Activated CD8-positive, alpha-beta memory T cell treated with anti-CD3 and anti-CD28 coated beads for 1 hour (primary cell): ENCODE measurements at regions not wholly inside any gene's neighbourhood (a gene's known extent, or its start where the extent isn't known, plus 50 kb on each side); places are given as distances from the start of the nearest gene placed in this dataset.
"Not testable (repeated sequence)": the region's sequence is repeated elsewhere in the genome, so short reads cannot be mapped to it uniquely, and the experiment has no call there.

Experiments
- DNase-seq, 2 donors: peaks; one replicate each; pipeline ENCODE4 v3.0.0-alpha.2; 2020; ENCODE audit warnings: low read depth in 1 of 2; ENCODE audit errors: extremely low read depth in 1 of 2

- no peak for DNase-seq
These were observed 1097.8 kb upstream of the CDH18 start for GRCh38 chr5:21085791-21086190.

DNA sequence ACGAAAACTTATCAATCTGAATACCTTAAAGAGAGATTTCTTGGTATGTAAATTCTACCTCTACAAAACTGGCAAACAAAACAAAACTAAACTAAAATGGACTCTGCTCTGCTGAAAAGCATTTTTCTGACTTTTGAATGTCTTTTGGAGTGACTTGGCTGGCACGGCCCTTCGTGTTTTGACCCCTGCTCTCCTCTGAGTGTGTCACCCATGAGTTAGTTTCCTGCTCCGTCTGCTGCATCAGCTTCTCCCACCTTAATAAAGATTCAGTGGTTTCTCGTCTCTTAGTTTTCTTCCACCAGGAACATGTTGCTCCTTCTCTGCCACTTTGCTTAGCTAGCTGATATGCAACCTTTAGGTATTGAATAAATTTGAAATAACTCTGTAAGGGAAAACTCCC, 1084.0 kb upstream of the CDH18 start:
- DNase-seq, result no peak

GRCh38 chr5:21071421-21071820, 1083.4 kb upstream of the CDH18 start:
- no peak for DNase-seq

DNA sequence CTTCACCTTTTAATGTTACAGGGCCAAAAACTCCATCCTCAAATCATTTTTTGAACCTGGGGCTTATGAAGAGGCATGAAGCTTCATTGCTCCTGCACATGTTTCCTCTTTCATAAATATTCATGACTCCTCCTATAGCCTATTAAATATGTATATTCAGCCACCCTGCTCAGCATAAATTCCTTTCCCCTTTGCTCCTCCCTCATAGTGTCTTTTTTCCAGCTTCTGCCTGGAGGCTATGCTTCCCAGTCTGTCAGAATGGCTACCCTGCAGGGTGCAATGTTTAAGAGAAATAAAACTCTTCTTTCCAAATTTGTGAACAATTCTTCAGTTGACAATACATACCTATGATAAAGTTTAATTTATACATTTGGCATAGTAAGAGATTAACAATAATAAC, 1082.9 kb upstream of the CDH18 start:
- no peak for DNase-seq

DNA sequence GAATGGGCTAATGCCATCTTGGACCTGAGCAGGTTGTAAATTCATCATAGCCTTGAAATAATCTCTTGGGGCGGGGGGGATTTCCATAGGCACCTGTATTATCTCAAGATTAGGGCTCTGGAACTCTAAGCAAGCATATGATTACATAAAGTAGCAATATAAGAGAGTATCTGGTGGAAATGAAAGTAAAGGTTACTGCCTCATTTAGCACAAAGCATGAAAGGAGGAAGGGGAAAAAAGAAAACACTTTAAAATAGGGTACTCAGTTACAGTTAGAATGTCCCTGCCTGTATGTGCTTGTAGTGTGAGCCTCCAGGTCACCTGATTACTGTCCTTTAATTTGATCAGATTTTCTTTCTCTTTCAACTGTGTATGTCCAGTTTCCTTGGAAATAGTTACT, 1079.7 kb upstream of the CDH18 start:
- DNase-seq, result no peak

GRCh38 chr5:21063146-21063545, 1075.1 kb upstream of the CDH18 start:
- DNase-seq, result no peak

GRCh38 chr5:21058289-21058688, 1070.3 kb upstream of the CDH18 start:
- no peak for DNase-seq

GRCh38 chr5:21051945-21052344, 1063.9 kb upstream of the CDH18 start:
- no peak for DNase-seq

DNA sequence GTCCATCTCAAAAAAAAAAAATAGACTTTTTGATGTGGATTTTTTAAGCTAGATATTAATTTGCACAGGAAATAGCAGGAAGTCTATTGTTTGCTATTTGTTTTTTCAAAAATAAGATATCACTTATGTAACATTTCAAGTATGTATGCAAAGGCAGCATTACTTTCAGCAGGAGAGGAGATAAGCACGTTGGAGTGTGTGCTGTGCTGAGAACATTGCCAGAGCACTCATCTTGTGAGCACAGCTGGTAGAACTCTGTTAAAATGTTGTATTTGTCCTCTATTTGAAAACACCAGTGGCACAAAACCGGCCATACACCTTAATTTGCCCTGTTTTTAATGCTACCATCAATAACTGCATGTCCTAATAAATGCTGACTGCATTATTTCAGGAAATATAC, 1061.9 kb upstream of the CDH18 start:
- no peak for DNase-seq

DNA sequence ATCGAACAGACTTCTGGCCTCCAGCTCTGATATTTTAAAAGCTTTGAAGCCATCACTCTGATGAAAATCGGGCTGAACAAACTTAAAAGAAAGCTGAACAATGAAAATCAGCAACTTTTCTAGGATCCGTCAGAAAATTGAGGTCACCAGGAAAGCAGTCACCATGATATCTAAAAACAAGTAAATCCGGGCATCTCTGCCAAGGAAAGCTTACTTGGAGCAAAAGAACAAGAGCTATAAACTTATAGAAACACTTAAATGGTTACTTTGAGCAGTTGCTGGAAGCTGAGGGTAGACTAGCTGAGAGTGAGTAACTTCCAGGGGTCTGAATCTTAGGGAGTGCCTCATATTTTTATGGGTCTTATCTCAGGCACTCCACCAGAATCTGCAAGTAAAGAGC, 1043.0 kb upstream of the CDH18 start:
- no peak for DNase-seq

DNA sequence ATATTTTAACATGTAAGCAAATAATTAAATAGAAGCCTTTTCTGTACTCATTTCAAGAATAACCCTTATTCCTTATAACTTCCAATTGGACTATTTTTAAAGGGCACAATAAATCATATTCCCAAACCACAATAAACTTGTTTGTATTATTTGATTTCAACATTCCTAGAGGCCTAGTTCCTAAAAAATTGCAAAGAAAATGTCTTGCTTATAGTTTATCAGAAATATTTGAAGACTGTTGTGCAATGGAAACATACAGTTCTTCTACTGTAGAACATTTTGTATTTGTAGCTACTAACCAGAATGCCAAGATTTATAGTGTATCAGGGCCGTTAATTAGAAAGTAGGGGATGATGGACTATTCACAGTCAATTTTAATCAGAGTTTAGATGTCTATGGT, 1037.0 kb upstream of the CDH18 start:
- DNase-seq, result no peak

DNA sequence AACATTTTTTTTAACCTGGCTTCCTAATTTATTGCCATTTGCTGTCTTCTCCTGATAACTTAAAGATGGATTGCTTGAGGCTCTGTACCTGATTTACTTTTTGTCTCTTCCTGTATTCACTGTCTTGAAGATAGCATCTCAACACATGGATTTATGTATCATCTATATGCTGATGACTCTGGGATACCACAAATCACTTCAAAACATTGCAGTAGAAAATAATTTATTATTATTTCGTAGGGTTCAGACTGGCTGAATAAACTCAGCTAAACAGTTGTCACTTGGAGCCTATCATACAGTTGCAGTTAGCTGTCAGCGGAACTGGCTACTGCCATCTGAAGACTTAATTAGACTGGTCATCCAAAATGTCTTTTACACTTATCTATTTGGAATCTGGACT, 1025.2 kb upstream of the CDH18 start:
- no peak for DNase-seq

- DNase-seq, result no peak
These were observed 1019.8 kb upstream of the CDH18 start for GRCh38 chr5:21007781-21008180.

DNA sequence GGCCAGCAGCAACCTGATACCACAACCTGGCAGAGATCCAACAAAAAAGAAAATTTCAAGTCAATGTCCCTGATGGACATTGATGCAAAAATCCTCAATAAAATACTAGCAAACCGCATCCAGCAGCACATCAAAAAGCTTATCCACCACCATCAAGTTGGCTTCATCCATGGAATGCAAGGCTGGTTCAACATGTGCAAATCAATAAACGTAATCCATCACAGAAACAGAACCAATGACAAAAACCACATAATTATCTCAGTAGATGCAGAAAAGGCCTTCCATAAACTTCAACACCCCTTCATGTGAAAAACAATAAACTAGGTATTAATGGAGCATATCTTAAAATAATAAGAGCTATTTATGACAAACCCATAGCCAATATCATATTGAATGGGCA, 1000.9 kb upstream of the CDH18 start:
- DNase-seq, result not testable (repeated sequence)

DNA sequence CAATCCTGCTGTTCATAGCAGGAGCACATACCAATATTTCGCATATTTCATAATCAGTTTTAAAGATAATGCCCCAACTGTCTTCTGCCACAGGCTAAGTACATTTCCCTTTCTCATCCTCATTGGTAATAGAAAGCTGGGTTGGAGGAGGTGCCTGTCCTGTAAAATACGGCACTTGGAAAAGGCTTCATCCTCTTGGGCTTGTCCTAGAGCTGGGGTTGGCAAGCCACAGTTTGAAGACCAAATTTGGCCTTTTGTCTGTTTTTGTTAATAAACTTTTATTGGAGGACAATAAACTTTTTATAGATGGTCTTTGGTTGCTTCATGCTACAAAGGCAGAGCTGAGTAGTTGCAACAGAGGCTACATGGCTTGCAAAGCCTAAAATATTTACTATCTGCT, 997.8 kb upstream of the CDH18 start:
- DNase-seq, result no peak

GRCh38 chr5:20974426-20974825, 986.4 kb upstream of the CDH18 start:
- DNase-seq, result no peak

GRCh38 chr5:20972419-20972925, 984.5 kb upstream of the CDH18 start:
- DNase-seq, result no peak

DNA sequence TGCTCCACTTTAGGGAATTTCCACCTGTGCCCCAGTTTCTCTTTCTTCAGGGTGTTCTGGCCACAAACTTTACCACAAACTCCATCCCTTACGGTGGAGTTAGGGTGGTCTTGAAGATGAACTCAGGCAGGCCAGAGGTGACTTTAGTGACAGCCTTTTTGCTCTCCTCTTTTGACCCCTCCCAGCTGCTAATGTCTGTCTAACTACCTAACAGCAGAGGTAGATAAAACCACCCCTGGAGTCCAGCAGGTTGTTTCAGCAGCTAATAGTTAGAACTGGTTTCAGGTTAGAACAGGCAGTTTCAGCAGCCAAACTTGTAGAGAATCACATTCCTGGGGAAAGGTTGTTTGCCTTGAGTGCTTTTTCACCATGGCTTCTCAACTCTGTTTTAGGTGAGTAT, 971.3 kb upstream of the CDH18 start:
- no peak for DNase-seq

DNA sequence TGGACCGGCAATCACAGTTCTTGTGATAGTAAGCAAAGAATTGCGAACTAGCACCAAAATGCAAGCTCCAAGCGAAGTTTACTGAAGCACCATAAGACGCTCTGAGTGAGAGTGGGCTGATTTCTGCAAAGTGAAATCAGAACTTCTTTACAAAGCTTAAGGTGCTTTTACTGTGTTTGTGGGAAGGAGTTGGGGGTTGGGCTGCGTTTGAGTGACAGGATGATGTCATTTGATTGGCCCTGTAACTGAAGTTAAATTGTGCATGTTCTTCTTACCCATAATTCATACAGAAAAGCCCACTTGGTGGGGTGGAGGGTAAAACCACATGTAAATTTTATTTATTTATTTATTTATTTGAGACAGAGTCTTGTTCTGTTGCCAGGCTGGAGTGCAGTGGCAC, 970.6 kb upstream of the CDH18 start:
- DNase-seq, result no peak

GRCh38 chr5:20956134-20956533, 968.1 kb upstream of the CDH18 start:
- no peak for DNase-seq

DNA sequence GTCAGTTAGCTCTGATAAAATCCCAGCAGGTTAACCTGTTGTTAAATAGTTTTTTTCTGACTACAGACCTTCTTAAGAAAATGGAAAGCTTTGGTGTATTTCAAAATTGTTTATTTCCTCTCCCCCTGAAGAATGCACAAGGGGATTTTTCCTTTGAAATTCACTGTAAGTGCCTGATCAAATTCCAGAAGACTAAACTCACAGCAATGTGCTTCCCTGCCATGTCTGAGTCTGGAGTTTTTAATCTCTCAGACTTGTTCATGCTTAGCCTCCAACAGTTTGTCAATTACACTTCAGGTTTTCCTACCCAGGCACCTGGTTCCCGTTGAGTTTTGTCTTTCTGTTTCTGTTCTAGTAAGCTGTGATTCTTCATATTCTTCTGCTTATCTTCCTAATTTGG, 961.6 kb upstream of the CDH18 start:
- DNase-seq, result no peak

- DNase-seq, result not testable (repeated sequence)
These were observed 955.4 kb upstream of the CDH18 start for GRCh38 chr5:20943183-20943971.

DNA sequence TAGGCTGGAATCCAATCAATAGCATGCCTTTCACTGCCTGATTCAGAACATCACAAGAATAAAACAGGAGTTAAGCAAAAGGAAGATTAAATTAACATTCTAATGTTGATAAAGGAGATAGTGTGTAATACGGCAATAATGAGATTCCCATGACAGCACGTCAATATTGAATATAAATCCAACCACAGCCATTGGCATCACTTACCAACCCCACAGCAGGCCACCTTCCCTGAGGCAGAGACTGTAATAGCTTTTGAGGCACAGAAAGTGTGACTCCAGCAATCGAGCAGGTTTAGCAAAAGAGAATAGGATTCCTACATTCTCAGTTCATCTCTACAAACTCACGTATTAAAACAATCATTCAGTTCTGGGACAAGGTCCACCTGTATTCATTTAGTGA, 954.6 kb upstream of the CDH18 start:
- not testable (repeated sequence) for DNase-seq
